GM18868 (cell line): ENCODE measurements at regions not wholly inside any gene's neighbourhood (a gene's known extent, or its start where the extent isn't known, plus 50 kb on each side); places are given as distances from the start of the nearest gene placed in this dataset.
"Not testable (repeated sequence)": the region's sequence is repeated elsewhere in the genome, so short reads cannot be mapped to it uniquely, and the experiment has no call there.

Source experiments
- ATAC-seq: cut with Tn5 transposase; IDR thresholded peaks from one replicate; pipeline ENCODE4 v1.9.1; 2021; ENCODE audit warnings: mild to moderate bottlenecking, moderate library complexity; ENCODE audit not compliant: unreplicated experiment

GRCh38 chr4:169898095-169898494 is 128.1 kb downstream of the MFAP3L start:
- ATAC-seq, result no peak

GRCh38 chr4:169894767-169895166 is 131.4 kb downstream of the MFAP3L start:
- ATAC-seq, result not testable (repeated sequence)

- no peak for ATAC-seq
Observed at GRCh38 chr4:169885893-169886292, 128.1 kb upstream of the HPF1 start.

- ATAC-seq, result no peak
Observed at GRCh38 chr4:169881769-169882168, 124.0 kb upstream of the HPF1 start.

- ATAC-seq, result no peak
Observed at GRCh38 chr4:169870507-169870906, 112.8 kb upstream of the HPF1 start.

- ATAC-seq, result no peak
Observed at GRCh38 chr4:169869490-169869889, 111.7 kb upstream of the HPF1 start.

GRCh38 chr4:169861593-169861992 is 103.8 kb upstream of the HPF1 start:
- no peak for ATAC-seq

- no peak for ATAC-seq
Observed at GRCh38 chr4:169859366-169860216, 101.8 kb upstream of the HPF1 start.

- ATAC-seq, result no peak
Observed at GRCh38 chr4:169854090-169854489, 96.3 kb upstream of the HPF1 start.

GRCh38 chr4:169852481-169852880 is 94.7 kb upstream of the HPF1 start:
- ATAC-seq, result no peak

GRCh38 chr4:169851750-169852149 is 94.0 kb upstream of the HPF1 start:
- ATAC-seq, result no peak

- ATAC-seq, result no peak
Observed at GRCh38 chr4:169849456-169849855, 91.7 kb upstream of the HPF1 start.

- no peak for ATAC-seq
Observed at GRCh38 chr4:169848018-169848417, 90.3 kb upstream of the HPF1 start.

GRCh38 chr4:169847171-169847570 is 89.4 kb upstream of the HPF1 start:
- no peak for ATAC-seq

- no peak for ATAC-seq
Observed at GRCh38 chr4:169846396-169846795, 88.7 kb upstream of the HPF1 start.

GRCh38 chr4:169841776-169842175 is 84.0 kb upstream of the HPF1 start:
- ATAC-seq, result no peak

GRCh38 chr4:169840554-169840953 is 82.8 kb upstream of the HPF1 start:
- no peak for ATAC-seq

- not testable (repeated sequence) for ATAC-seq
Observed at GRCh38 chr4:169828329-169828728, 70.6 kb upstream of the HPF1 start.

- no peak for ATAC-seq
Observed at GRCh38 chr4:169826634-169827187, 69.0 kb upstream of the HPF1 start.

GRCh38 chr4:169823685-169824084 is 65.9 kb upstream of the HPF1 start:
- no peak for ATAC-seq

- no peak for ATAC-seq
Observed at GRCh38 chr4:169821402-169821801, 63.7 kb upstream of the HPF1 start.

- peak; percentile 72 for ATAC-seq
Observed at GRCh38 chr4:169818063-169818679, 60.4 kb upstream of the HPF1 start.
